Mammary epithelial cell (primary cell): ENCODE measurements at regions not wholly inside any gene's neighbourhood (a gene's known extent, or its start where the extent isn't known, plus 50 kb on each side); places are given as distances from the start of the nearest gene placed in this dataset.

Source experiments
- CTCF ChIP-seq, 2 donors: IDR thresholded peaks in 1 of 2; conservative IDR thresholded peaks in 1 of 2; 2 replicates each; pipeline ENCODE4 v1.5.1; 2011 to 2012; ENCODE audit warnings: inconsistent platforms in 2 of 2, low read length in 2 of 2, mild to moderate bottlenecking in 2 of 2, control low read depth in 1 of 2, low read depth in 1 of 2; ENCODE audit not compliant: insufficient read depth in 1 of 2; ENCODE audit errors: extremely low read depth in 1 of 2
- EZH2 ChIP-seq: IDR thresholded peaks from 2 replicates; pipeline ENCODE4 v1.6.1; 2012; ENCODE audit warnings: low read length, inconsistent platforms, borderline replicate concordance

DNA sequence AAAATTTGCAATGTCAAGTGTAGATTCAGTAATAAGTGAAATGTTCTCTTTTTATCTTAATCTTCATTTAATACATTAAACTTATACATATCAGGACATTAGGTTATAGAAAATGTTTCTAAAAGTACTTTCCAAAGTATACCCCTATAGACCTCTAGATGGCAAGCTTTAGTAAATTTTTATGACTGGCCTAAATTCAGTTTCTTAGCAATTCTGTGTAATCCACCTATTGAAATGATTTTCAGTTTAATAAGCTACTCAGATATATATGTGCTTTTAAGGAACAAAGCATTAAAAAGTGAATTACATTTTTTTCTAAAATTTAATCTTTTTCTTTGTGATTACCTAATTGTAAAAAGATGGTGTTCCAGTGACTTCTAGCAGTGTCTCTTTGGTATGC, 342.2 kb downstream of the GBE1 start:
- peak; percentile 51 for TF ChIP-seq CTCF (conservative IDR thresholded peaks at IDR 0.05 in 1 of 2, IDR thresholded peaks at IDR 0.05 in 1 of 2; ENCODE audit: extremely low read depth in 1 of 2, insufficient read depth in 1 of 2, low read depth in 1 of 2, low read length in 2 of 2)
- TF ChIP-seq EZH2 = no peak
